ENCODE measurements at regions not wholly inside any gene's neighbourhood (a gene's known extent, or its start where the extent isn't known, plus 50 kb on each side); places are given as distances from the start of the nearest gene placed in this dataset.

DNA sequence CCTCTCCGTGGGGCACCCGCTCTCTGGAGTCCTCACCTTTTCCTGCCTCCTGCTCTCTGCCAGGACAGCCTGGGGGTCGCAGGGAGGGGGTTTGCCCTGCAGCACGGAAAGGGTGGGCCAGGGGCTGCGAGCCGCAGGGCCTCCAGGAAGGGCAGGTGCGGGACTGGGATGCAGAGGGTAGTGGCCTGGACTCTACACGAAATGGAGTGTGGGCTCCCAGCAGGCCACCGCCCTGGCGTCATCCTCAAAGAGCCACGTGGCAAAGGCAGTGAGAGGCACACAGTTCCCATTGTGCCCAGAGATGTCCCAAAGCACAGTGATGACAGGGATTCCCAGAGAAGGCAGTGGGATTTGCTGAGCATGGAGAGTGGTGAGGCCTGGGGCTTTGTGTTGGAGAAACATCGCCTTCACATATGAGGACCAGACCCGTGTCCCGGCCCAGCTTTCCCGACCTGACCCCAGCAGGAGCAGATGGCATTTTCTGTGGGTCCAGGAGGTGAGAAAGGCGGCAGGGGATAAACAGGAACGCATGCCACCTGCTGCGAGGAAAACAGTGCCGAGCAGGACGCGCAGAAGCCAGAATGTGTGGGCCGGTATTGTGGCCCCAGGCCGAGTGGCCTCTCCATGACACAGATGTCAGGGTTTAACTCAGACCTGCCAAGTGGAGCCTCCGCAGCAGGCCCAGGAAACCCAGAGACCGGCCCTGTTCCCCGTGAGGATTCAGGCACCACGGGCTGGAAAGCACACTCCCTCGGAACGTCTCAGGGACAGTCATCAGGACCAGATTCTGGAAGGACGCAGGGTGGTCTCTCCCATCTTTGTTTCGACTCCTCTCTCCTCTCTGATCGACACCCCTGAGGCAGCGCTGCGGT lies 855.5 kb upstream of the SALL3 start:
- 72 to 73% methylated on average over 34 of the region's 34 CpGs for WGBS, 2 donors
- TF ChIP-seq POLR2A (IDR thresholded peaks at IDR 0.05): no peak
- TF ChIP-seq, protein P1, sequence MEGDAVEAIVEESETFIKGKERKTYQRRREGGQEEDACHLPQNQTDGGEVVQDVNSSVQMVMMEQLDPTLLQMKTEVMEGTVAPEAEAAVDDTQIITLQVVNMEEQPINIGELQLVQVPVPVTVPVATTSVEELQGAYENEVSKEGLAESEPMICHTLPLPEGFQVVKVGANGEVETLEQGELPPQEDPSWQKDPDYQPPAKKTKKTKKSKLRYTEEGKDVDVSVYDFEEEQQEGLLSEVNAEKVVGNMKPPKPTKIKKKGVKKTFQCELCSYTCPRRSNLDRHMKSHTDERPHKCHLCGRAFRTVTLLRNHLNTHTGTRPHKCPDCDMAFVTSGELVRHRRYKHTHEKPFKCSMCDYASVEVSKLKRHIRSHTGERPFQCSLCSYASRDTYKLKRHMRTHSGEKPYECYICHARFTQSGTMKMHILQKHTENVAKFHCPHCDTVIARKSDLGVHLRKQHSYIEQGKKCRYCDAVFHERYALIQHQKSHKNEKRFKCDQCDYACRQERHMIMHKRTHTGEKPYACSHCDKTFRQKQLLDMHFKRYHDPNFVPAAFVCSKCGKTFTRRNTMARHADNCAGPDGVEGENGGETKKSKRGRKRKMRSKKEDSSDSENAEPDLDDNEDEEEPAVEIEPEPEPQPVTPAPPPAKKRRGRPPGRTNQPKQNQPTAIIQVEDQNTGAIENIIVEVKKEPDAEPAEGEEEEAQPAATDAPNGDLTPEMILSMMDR (IDR thresholded peaks at IDR 0.05): no peak

DNA sequence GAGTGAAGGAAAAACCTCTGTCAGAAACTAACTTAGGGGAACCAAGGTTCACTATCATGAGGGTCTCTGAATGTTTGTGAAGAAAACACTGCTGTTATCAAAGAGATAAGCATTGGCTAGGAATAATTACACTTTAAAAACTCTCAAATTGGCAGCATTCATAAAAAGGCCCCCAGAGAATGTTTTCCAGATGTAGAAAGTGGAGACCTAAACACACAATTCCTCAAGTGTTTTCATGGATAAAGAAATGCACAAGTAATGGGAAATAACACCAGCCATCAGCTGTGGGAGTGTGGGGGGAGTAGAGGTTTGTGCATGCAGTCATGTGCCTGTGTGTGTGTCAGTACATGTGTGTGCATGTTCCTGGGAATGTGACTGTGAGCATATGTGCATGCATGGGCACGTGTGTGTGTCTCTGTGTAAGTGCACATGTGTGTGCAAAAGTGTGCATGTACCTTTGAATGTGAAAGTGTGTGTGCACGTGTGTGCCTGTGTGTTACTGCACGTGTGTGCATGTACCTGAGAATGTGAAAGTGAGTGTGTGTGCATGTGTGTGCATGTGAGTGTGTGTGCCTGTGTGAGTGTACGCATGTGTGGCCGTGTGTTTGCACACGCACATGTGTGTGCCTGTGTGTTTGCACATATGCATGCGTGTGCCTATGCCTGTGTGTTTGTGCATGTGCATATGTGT lies 854.3 kb upstream of the SALL3 start:
- TF ChIP-seq POLR2A (IDR thresholded peaks at IDR 0.05): no peak
- intact Hi-C loops (cut with DNase I; ENCODE audit: low total_unique reads): no loop called here
- no peak for DNase-seq (ENCODE audit: low spot score in 2 of 2)
- H3K4me3 ChIP-seq (ENCODE audit: low read depth, poor library complexity, severe bottlenecking): no peak overlapping the region
- WGBS, 2 donors: 74 to 92% methylated on average over 7 of the region's 7 CpGs

More for the DNA sequence above, 855.5 kb upstream of the SALL3 start:
- peak in 1 of 2 donors; percentile 60 for DNase-seq (ENCODE audit: low spot score in 2 of 2)
- no peak overlapping the region for H3K4me3 ChIP-seq (ENCODE audit: low read depth, poor library complexity, severe bottlenecking)
- intact Hi-C loops (cut with DNase I; ENCODE audit: low total_unique reads): no loop called here

DNA sequence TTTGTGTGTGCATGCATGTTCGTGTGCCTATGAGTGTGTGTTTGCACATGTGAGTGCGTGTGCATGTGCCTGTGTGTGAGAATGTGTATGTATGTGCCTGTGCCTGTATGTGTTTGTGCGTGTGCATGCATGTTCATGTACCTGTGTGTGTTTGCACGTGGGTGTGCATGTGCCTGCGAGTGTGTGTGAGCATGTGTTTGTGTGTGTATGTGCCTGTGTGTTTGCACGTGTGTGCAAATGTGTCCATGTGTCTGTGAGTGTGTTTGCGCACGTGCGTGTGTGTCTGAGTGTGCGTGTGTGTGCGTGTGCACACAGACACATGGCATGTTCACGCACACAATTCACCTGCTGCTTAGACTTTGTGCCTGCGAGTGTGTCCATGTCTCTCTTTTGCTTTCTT lies 853.5 kb upstream of the SALL3 start:
- intact Hi-C loops (cut with DNase I; ENCODE audit: low total_unique reads): no loop called here
- no peak for DNase-seq (ENCODE audit: low spot score in 2 of 2)
- no peak overlapping the region for H3K4me3 ChIP-seq (ENCODE audit: low read depth, poor library complexity, severe bottlenecking)
- TF ChIP-seq, protein P1 (IDR thresholded peaks at IDR 0.05): no peak
- TF ChIP-seq POLR2A (IDR thresholded peaks at IDR 0.05): no peak
- WGBS, 2 donors: 89 to 94% methylated on average over 13 of the region's 13 CpGs

DNA sequence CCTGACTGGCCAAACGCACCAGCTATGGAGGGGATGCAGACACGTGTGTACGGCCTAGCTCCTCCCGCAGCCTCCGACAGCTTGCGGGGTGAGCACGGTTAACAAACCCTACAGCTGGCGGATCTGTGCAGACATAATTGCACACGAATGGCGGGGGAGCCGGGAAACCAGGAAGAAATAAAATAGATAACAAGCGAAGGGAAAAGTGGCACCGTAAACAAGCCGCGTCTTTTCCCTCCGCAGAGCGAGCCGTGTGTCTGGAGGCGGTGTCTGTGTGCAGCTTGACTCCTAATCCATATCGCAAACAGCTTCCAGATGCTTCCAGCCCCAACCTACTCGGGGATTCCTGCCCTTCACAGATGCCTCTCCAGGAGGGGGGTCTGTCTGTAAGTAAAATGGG lies 853.1 kb upstream of the SALL3 start:
- DNase-seq (ENCODE audit: low spot score in 2 of 2): no peak
- intact Hi-C loops (cut with DNase I; ENCODE audit: low total_unique reads): no loop called here
- H3K4me3 ChIP-seq (ENCODE audit: low read depth, poor library complexity, severe bottlenecking): no peak overlapping the region
- WGBS, 2 donors: 64 to 69% methylated on average over 21 of the region's 21 CpGs
- TF ChIP-seq POLR2A (IDR thresholded peaks at IDR 0.05): no peak
- TF ChIP-seq, protein P1 (IDR thresholded peaks at IDR 0.05): no peak

DNA sequence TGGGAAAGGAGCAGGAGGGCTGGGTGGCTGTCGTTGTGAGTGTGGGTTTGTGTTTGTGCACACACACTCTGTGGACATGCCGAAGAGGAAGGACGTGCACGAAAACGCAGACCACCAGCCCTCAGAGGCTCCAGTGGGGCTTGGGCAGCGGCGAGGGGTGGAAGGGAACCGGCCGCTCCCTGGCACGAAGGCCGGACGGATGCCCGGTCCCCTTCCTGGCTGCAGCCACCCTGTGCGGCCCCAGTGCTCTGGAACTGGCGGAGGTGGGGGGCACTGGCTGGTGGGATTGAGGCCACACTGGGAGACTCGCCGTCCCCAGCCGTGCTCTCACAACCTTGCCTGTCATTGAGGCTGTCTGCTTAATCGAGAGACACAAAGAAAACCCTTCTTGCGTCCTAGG lies 852.6 kb upstream of the SALL3 start:
- TF ChIP-seq, protein P1 (IDR thresholded peaks at IDR 0.05): no peak
- no peak for TF ChIP-seq POLR2A (IDR thresholded peaks at IDR 0.05)
- 74 to 82% methylated on average over 20 of the region's 20 CpGs for WGBS, 2 donors
- H3K4me3 ChIP-seq (ENCODE audit: low read depth, poor library complexity, severe bottlenecking): no peak overlapping the region
- intact Hi-C loops (cut with DNase I; ENCODE audit: low total_unique reads): no loop called here
- no peak for DNase-seq (ENCODE audit: low spot score in 2 of 2)

DNA sequence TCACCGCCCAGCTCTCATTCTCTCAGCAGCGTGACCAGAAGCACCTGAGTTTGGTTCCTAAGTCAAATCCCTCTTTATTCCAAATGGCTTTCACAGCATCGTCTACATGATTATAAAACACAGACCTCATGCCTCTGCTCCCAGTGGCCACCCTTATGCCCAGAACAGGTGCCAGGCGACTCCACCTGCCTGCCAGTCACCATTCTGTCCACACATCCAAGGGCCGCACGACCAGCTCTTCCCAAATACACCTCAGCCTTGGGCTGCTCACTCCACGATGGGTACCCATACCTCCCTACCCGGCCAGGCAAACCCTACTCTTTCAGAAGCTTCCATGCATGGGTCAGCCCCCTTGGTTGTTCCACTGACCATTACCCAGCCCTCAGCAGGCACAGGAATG lies 851.6 kb upstream of the SALL3 start:
- TF ChIP-seq, protein P1 (IDR thresholded peaks at IDR 0.05): no peak
- TF ChIP-seq POLR2A (IDR thresholded peaks at IDR 0.05): no peak
- DNase-seq (ENCODE audit: low spot score in 2 of 2): no peak
- no peak overlapping the region for H3K4me3 ChIP-seq (ENCODE audit: low read depth, poor library complexity, severe bottlenecking)
- intact Hi-C loops (cut with DNase I; ENCODE audit: low total_unique reads): no loop called here
- 83% methylated on average over 8 of the region's 8 CpGs for WGBS, 2 donors
